OCI-LY7 (cell line): ENCODE measurements at regions not wholly inside any gene's neighbourhood (a gene's known extent, or its start where the extent isn't known, plus 50 kb on each side); places are given as distances from the start of the nearest gene placed in this dataset.

Experiments used
- BruUV-seq: library from RNA; stranded (reverse); fragments of 400-500 nt; replicated peaks from 2 replicates; lab custom pipeline; 2021; lab: Mats Ljungman, UMichigan
- CTCF ChIA-PET: fragments of 300-600 bp; sonication (Branson Sonifier 250); formaldehyde crosslinking; loops from one replicate; lab custom pipeline; 2022; ENCODE audit warnings: antibody characterized with exemption; ENCODE audit not compliant: unreplicated experiment; lab: Charles Lee
- POLR2A ChIA-PET: fragments of 300-600 bp; sonication (Branson Sonifier 250); formaldehyde crosslinking; loops from one replicate; lab custom pipeline; 2022; ENCODE audit warnings: antibody characterized with exemption; lab: Charles Lee
- DNase-seq: peaks from one replicate; pipeline ENCODE4 v3.0.0-alpha.2; 2015; ENCODE audit warnings: low spot score
- H2AFZ ChIP-seq: fragments of 200-600 bp; sonication (generic), shearing (Covaris generic); 2 replicates; pipeline ENCODE4 v1.6.1; 2014; ENCODE audit warnings: mild to moderate bottlenecking, antibody characterized with exemption, low read length, moderate library complexity
- H3K27ac ChIP-seq: fragments of 200-600 bp; sonication (generic); 2 replicates; pipeline ENCODE4 v1.5.1; 2014; ENCODE audit warnings: mixed run types, low read depth, mild to moderate bottlenecking, moderate library complexity, low read length, inconsistent platforms; ENCODE audit not compliant: poor library complexity, severe bottlenecking
- H3K36me3 ChIP-seq: fragments of 200-600 bp; sonication (generic); 2 replicates; pipeline ENCODE4 v1.6.1; 2014; ENCODE audit warnings: mild to moderate bottlenecking, antibody characterized with exemption, low read length, moderate library complexity, mixed read lengths; ENCODE audit not compliant: insufficient read depth
- H3K4me1 ChIP-seq: fragments of 200-600 bp; sonication (generic); 2 replicates; pipeline ENCODE4 v1.5.1; 2014; ENCODE audit warnings: mild to moderate bottlenecking, low read length; ENCODE audit not compliant: insufficient read depth, poor library complexity, severe bottlenecking
- H3K4me2 ChIP-seq: fragments of 200-600 bp; sonication (generic); 2 replicates; pipeline ENCODE4 v1.6.1; 2014; ENCODE audit warnings: mild to moderate bottlenecking, low read length
- H3K4me3 ChIP-seq: fragments of 200-600 bp; sonication (generic); 2 replicates; pipeline ENCODE4 v1.5.1; 2014; ENCODE audit warnings: mild to moderate bottlenecking, low read depth, low read length; ENCODE audit not compliant: poor library complexity, severe bottlenecking
- H3K79me2 ChIP-seq: fragments of 200-600 bp; sonication (generic); 2 replicates; pipeline ENCODE4 v1.6.1; 2016; ENCODE audit warnings: low read depth, mild to moderate bottlenecking, low read length, moderate library complexity, mixed read lengths; ENCODE audit not compliant: insufficient read depth
- H3K9me2 ChIP-seq: fragments of 200-600 bp; sonication (generic); 2 replicates; pipeline ENCODE4 v1.6.1; 2016; ENCODE audit warnings: mild to moderate bottlenecking, low read length, mixed read lengths; ENCODE audit not compliant: insufficient read depth
- H3K9me3 ChIP-seq: fragments of 200-600 bp; sonication (generic); 2 replicates; pipeline ENCODE4 v1.6.1; 2014; ENCODE audit warnings: mild to moderate bottlenecking, mixed run types, low read length, mixed read lengths
- H4K20me1 ChIP-seq: fragments of 200-600 bp; sonication (generic); 2 replicates; pipeline ENCODE4 v1.6.1; 2014; ENCODE audit warnings: mild to moderate bottlenecking, antibody characterized with exemption, low read length, moderate library complexity, mixed read lengths; ENCODE audit not compliant: insufficient read depth
- CTCF ChIP-seq: fragments of 200-600 bp; sonication (generic); conservative IDR thresholded peaks from 2 replicates; pipeline ENCODE4 v1.5.1; 2014; ENCODE audit warnings: mild to moderate bottlenecking, antibody characterized with exemption, low read length, moderate library complexity, mixed read lengths
- EZH2phosphoT487 ChIP-seq: fragments of 200-600 bp; sonication (generic); IDR thresholded peaks from 2 replicates; pipeline ENCODE4 v1.6.1; 2018; ENCODE audit warnings: low read depth, borderline replicate concordance, mild to moderate bottlenecking, mixed run types, antibody characterized with exemption, low read length, moderate library complexity, mixed read lengths
- intact Hi-C: fragments of 100-400 bp; cut with micrococcal nuclease; formaldehyde crosslinking; loops from one replicate; pipeline ENCODE4 v1.10.0; 2022; ENCODE audit not compliant: unreplicated experiment

GRCh38 chr10:123587110-123587509 lies 79.0 kb upstream of the GPR26 start:
- CTCF ChIA-PET: no interaction called here
- no peaks in the 10 kb centered on the region for H3K4me1 ChIP-seq
- intact Hi-C loops: loop anchor here (10.0 kb wide), 1 partner anchor 818 kb away; no protein-coding TSS in a partner anchor
- no peak overlapping the region for H3K4me2 ChIP-seq
- H3K9me3 ChIP-seq: no peaks in the 10 kb centered on the region
- no peak overlapping the region for H2AFZ ChIP-seq
- no peaks in the 10 kb centered on the region for H4K20me1 ChIP-seq
- POLR2A ChIA-PET: interaction anchor here (0.6 kb wide), 1 partner anchor 21 kb away, joined by 3 read pairs; no protein-coding TSS in a partner anchor
- no peak for DNase-seq
- H3K36me3 ChIP-seq: no peaks in the 10 kb centered on the region
- BruUV-seq: no TSS peak
- H3K27ac ChIP-seq: no peak overlapping the region
- TF ChIP-seq EZH2phosphoT487: no peak
- TF ChIP-seq CTCF: no peak
- no peak overlapping the region for H3K4me3 ChIP-seq
- no peaks in the 10 kb centered on the region for H3K9me2 ChIP-seq
- no peaks in the 10 kb centered on the region for H3K79me2 ChIP-seq

- POLR2A ChIA-PET: interaction anchor here (0.8 kb wide), 1 partner anchor 634 kb away, joined by 3 read pairs; no protein-coding TSS in a partner anchor
- H3K79me2 ChIP-seq: no peaks in the 10 kb centered on the region
- DNase-seq: no peak
- TF ChIP-seq EZH2phosphoT487 (no peak), CTCF (no peak)
- H3K4me2 ChIP-seq: no peak overlapping the region
- no peak overlapping the region for H2AFZ ChIP-seq
- no peaks in the 10 kb centered on the region for H3K36me3 ChIP-seq
- no peaks in the 10 kb centered on the region for H3K9me3 ChIP-seq
- no peak overlapping the region for H3K27ac ChIP-seq
- intact Hi-C loops: loop anchor here (10.0 kb wide), 1 partner anchor 816 kb away; no protein-coding TSS in a partner anchor
- no peaks in the 10 kb centered on the region for H4K20me1 ChIP-seq
- BruUV-seq: no TSS peak
- H3K4me1 ChIP-seq: no peaks in the 10 kb centered on the region
- no peaks in the 10 kb centered on the region for H3K9me2 ChIP-seq
- CTCF ChIA-PET: no interaction called here
- H3K4me3 ChIP-seq: no peak overlapping the region
These were observed 77.7 kb upstream of the GPR26 start for GRCh38 chr10:123588386-123588914.

- CTCF ChIA-PET: interaction anchor here (0.6 kb wide), 1 partner anchor 8 kb away, joined by 3 read pairs; no protein-coding TSS in a partner anchor
- no TSS peak for BruUV-seq
- H3K9me2 ChIP-seq: no peaks in the 10 kb centered on the region
These were observed 70.5 kb upstream of the GPR26 start for GRCh38 chr10:123595661-123596060.

More at GRCh38 chr10:123595661-123596060, 70.5 kb upstream of the GPR26 start:
- no peaks in the 10 kb centered on the region for H4K20me1 ChIP-seq
- no peak for DNase-seq
- no peak overlapping the region for H3K27ac ChIP-seq
- no peak overlapping the region for H2AFZ ChIP-seq
- H3K79me2 ChIP-seq: no peaks in the 10 kb centered on the region
- POLR2A ChIA-PET: no interaction called here
- intact Hi-C loops: no loop called here
- H3K4me3 ChIP-seq: no peak overlapping the region
- no peak for TF ChIP-seq EZH2phosphoT487
- TF ChIP-seq CTCF: no peak
- no peaks in the 10 kb centered on the region for H3K4me1 ChIP-seq
- no peaks in the 10 kb centered on the region for H3K9me3 ChIP-seq
- no peaks in the 10 kb centered on the region for H3K36me3 ChIP-seq
- no peak overlapping the region for H3K4me2 ChIP-seq
